Endothelial cell of umbilical vein (primary cell): ENCODE measurements at regions not wholly inside any gene's neighbourhood (a gene's known extent, or its start where the extent isn't known, plus 50 kb on each side); places are given as distances from the start of the nearest gene placed in this dataset.

Experiments
- BruUV-seq: library from RNA; stranded (reverse); fragments of 400-500 nt; replicated peaks from 2 replicates; lab custom pipeline; 2021; lab: Mats Ljungman, UMichigan
- CTCF ChIA-PET: fragments of 300-600, 350-600 bp; sonication (Branson Sonifier 250); formaldehyde crosslinking; loops from one replicate; lab custom pipeline; 2021; ENCODE audit warnings: antibody characterized with exemption, inconsistent platforms; lab: Charles Lee
- POLR2A ChIA-PET: fragments of 300-600, 350-600 bp; sonication (Branson Sonifier 250); formaldehyde crosslinking; loops from one replicate; lab custom pipeline; 2021; ENCODE audit warnings: antibody characterized with exemption, inconsistent platforms; lab: Charles Lee
- DNase-seq: peaks from one replicate; pipeline ENCODE4 v3.0.0-alpha.2; 2011; ENCODE audit warnings: low read depth, low spot score
- FAIRE-seq: peaks from 2 replicates; lab custom pipeline; 2011; peaks lifted over from hg19 to GRCh38; lab: Jason Lieb, UNC
- H2AFZ ChIP-seq: 2 replicates; pipeline ENCODE4 v1.6.0; 2012; ENCODE audit warnings: low read depth, low read length, control low read depth, inconsistent platforms
- H3K27ac ChIP-seq: 2 replicates; pipeline ENCODE4 v1.5.1; 2011; ENCODE audit warnings: low read depth, mild to moderate bottlenecking, control low read depth, low read length, moderate library complexity; ENCODE audit not compliant: insufficient read depth
- H3K27me3 ChIP-seq, 2 experiments: 2 replicates each; pipeline versions ENCODE4 v1.6.0 to v1.6.1; 2011; ENCODE audit warnings: low read length in 2 of 2, mixed read lengths in 1 of 2; ENCODE audit not compliant: control insufficient read depth in 2 of 2, insufficient read depth in 2 of 2
- H3K36me3 ChIP-seq, 2 experiments: 2 replicates in 1 of 2; 3 replicates in 1 of 2; pipeline ENCODE4 v1.5.1; 2011; ENCODE audit warnings: low read length in 2 of 2, mild to moderate bottlenecking in 1 of 2, moderate library complexity in 1 of 2; ENCODE audit not compliant: control insufficient read depth in 2 of 2, insufficient read depth in 2 of 2; ENCODE audit errors: extremely low read depth in 1 of 2
- H3K4me1 ChIP-seq: 3 replicates; pipeline ENCODE4 v1.5.1; 2011; ENCODE audit warnings: mild to moderate bottlenecking, low read length; ENCODE audit not compliant: control insufficient read depth, insufficient read depth; ENCODE audit errors: extremely low read depth
- H3K4me2 ChIP-seq: 2 replicates; pipeline ENCODE4 v1.6.1; 2011; ENCODE audit warnings: low read length, control low read depth, mixed read lengths; ENCODE audit not compliant: insufficient read depth
- H3K4me3 ChIP-seq, 3 experiments: fragments of 200-600 bp in 1 of 3; sonication (generic), shearing (Covaris generic) in 1 of 3; replicated peaks in 1 of 3; 2 replicates each; pipeline ENCODE4 v1.5.1; 2011 to 2016; ENCODE audit warnings: control low read depth in 3 of 3, low read length in 3 of 3, mild to moderate bottlenecking in 2 of 3, inconsistent platforms in 1 of 3, low read depth in 1 of 3, moderate library complexity in 1 of 3; ENCODE audit not compliant: insufficient read depth in 1 of 3
- H3K79me2 ChIP-seq: 2 replicates; pipeline ENCODE4 v1.6.0; 2012; ENCODE audit warnings: low read length, inconsistent platforms; ENCODE audit not compliant: control insufficient read depth, insufficient read depth
- H3K9ac ChIP-seq: replicated peaks from 2 replicates; pipeline ENCODE3; 2011; ENCODE audit warnings: low read length, control low read depth; ENCODE audit not compliant: insufficient read depth; ENCODE audit errors: extremely low read depth
- H3K9me1 ChIP-seq: replicated peaks from 3 replicates; pipeline ENCODE4 v1.6.0; 2011; ENCODE audit warnings: mild to moderate bottlenecking, low read length; ENCODE audit not compliant: control insufficient read depth, insufficient read depth; ENCODE audit errors: extremely low read depth
- H3K9me3 ChIP-seq: replicated peaks from 2 replicates; pipeline ENCODE4 v1.5.1; 2012; ENCODE audit warnings: low read length, inconsistent platforms; ENCODE audit not compliant: control insufficient read depth, insufficient read depth
- H4K20me1 ChIP-seq: replicated peaks from 2 replicates; pipeline ENCODE3; 2011; ENCODE audit warnings: mild to moderate bottlenecking, low read length; ENCODE audit not compliant: control insufficient read depth, insufficient read depth; ENCODE audit errors: extremely low read depth
- CTCF ChIP-seq, 2 donors: IDR thresholded peaks; 1 replicate in 1 of 2; 2 replicates in 1 of 2; pipeline ENCODE4 v1.5.1; 2011; ENCODE audit warnings: low read length in 2 of 2, mild to moderate bottlenecking in 2 of 2, moderate library complexity in 2 of 2, control low read depth in 1 of 2, inconsistent platforms in 1 of 2, low read depth in 1 of 2; ENCODE audit not compliant: insufficient read depth in 1 of 2; ENCODE audit errors: extremely low read depth in 1 of 2
- EZH2 ChIP-seq: IDR thresholded peaks from 2 replicates; pipeline ENCODE4 v1.6.1; 2012; ENCODE audit warnings: borderline replicate concordance, low read depth, mild to moderate bottlenecking, moderate library complexity, low read length, inconsistent platforms; ENCODE audit not compliant: severe bottlenecking
- FOS ChIP-seq: IDR thresholded peaks from 2 replicates; pipeline ENCODE4 v1.6.1; 2011; ENCODE audit warnings: mild to moderate bottlenecking, low read length, moderate library complexity, borderline replicate concordance; ENCODE audit not compliant: insufficient read depth
- GATA2 ChIP-seq: IDR thresholded peaks from 2 replicates; pipeline ENCODE4 v1.7.0; 2011; ENCODE audit warnings: low read depth, mild to moderate bottlenecking, moderate library complexity, mixed read lengths, low read length; ENCODE audit not compliant: insufficient read length, insufficient read depth
- JUN ChIP-seq: IDR thresholded peaks from 2 replicates; pipeline ENCODE4 v1.6.1; 2011; ENCODE audit warnings: borderline replicate concordance, low read depth; ENCODE audit not compliant: insufficient read length, insufficient read depth
- MAX ChIP-seq: IDR thresholded peaks from 2 replicates; pipeline ENCODE4 v1.6.1; 2011; ENCODE audit not compliant: insufficient read depth, insufficient read length
- MYC ChIP-seq: IDR thresholded peaks from one replicate; pipeline ENCODE4 v1.6.1; 2011; ENCODE audit warnings: mild to moderate bottlenecking, low read depth, low read length
- POLR2A ChIP-seq: IDR thresholded peaks from 2 replicates; pipeline ENCODE4 v1.6.1; 2012; ENCODE audit warnings: low read depth, mild to moderate bottlenecking, control low read depth, low read length
- POLR2AphosphoS5 ChIP-seq: IDR thresholded peaks from 2 replicates; pipeline ENCODE4 v1.6.1; 2012; ENCODE audit warnings: low read depth, mild to moderate bottlenecking, control low read depth, low read length, moderate library complexity; ENCODE audit not compliant: insufficient read depth
- dilution Hi-C: fragments of 300-500 bp; cut with MboI; formaldehyde crosslinking; loops from one replicate; pipeline ENCODE4 v1.15.0; 2019; ENCODE audit warnings: low sequenced_read_pairs; ENCODE audit not compliant: extremely low pct_ligation_motif_present
- intact Hi-C: fragments of 100-400 bp; cut with micrococcal nuclease; formaldehyde crosslinking; loops from one replicate; pipeline ENCODE4 v1.10.0; 2022

GRCh38 chr3:80374423-80374822, 606.6 kb upstream of the ROBO1 start:
- intact Hi-C loops: no loop called here
- no TSS peak for BruUV-seq
- DNase-seq: no peak
- Histone ChIP-seq H4K20me1 (no peaks in the 10 kb centered on the region), H3K27me3 (no peaks in the 10 kb centered on the region), H3K9me3 (no peaks in the 10 kb centered on the region), H2AFZ (no peak overlapping the region), H3K9me1 (no peaks in the 10 kb centered on the region), H3K27ac (no peak overlapping the region), H3K9ac (no peak overlapping the region), H3K36me3 (no peaks in the 10 kb centered on the region), H3K4me1 (no peaks in the 10 kb centered on the region), H3K4me3 (no peak overlapping the region), H3K79me2 (no peaks in the 10 kb centered on the region), H3K4me2 (no peak overlapping the region)
- dilution Hi-C loops: no loop called here
- ChIA-PET CTCF (interaction anchor here (1.3 kb wide), 1 partner anchor 11 kb away, joined by 3 read pairs; no protein-coding TSS in a partner anchor), POLR2A (no interaction called here)
- TF ChIP-seq POLR2AphosphoS5: no peak
- no peak for TF ChIP-seq MAX
- TF ChIP-seq MYC: no peak
- TF ChIP-seq FOS: no peak
- TF ChIP-seq POLR2A: no peak
- TF ChIP-seq CTCF (IDR thresholded peaks at IDR 0.05; ENCODE audit: extremely low read depth in 1 of 2, insufficient read depth in 1 of 2, low read depth in 1 of 2, low read length in 2 of 2): no peak
- no peak for TF ChIP-seq JUN
- no peak for FAIRE-seq

- Histone ChIP-seq H3K4me3 (no peak overlapping the region), H3K9me3 (no peaks in the 10 kb centered on the region), H3K4me1 (no peaks in the 10 kb centered on the region), H3K27ac (no peak overlapping the region), H3K36me3 (no peaks in the 10 kb centered on the region), H4K20me1 (no peaks in the 10 kb centered on the region), H3K27me3 (no peaks in the 10 kb centered on the region), H3K4me2 (no peak overlapping the region), H2AFZ (no peak overlapping the region), H3K9me1 (no peaks in the 10 kb centered on the region), H3K79me2 (no peaks in the 10 kb centered on the region), H3K9ac (no peak overlapping the region)
- POLR2A ChIA-PET: no interaction called here
- dilution Hi-C loops (no loop called here), intact Hi-C loops (no loop called here)
- TF ChIP-seq MYC (no peak), POLR2A (no peak), CTCF (IDR thresholded peaks at IDR 0.05; ENCODE audit: extremely low read depth in 1 of 2, insufficient read depth in 1 of 2, low read depth in 1 of 2, low read length in 2 of 2) (no peak), FOS (no peak), POLR2AphosphoS5 (no peak), GATA2 (no peak), EZH2 (no peak)
- no TSS peak for BruUV-seq
- DNase-seq (no peak), FAIRE-seq (no peak)
- CTCF ChIA-PET: no interaction called here
Observed at GRCh38 chr3:80368616-80369015, 600.8 kb upstream of the ROBO1 start.
